ENCODE measurements at regions not wholly inside any gene's neighbourhood (a gene's known extent, or its start where the extent isn't known, plus 50 kb on each side); places are given as distances from the start of the nearest gene placed in this dataset.

GRCh38 chr5:105836268-105836667 lies 1834.5 kb downstream of the EFNA5 start:
- peak; percentile 21 for DNase-seq (ENCODE audit: low spot score)

DNA sequence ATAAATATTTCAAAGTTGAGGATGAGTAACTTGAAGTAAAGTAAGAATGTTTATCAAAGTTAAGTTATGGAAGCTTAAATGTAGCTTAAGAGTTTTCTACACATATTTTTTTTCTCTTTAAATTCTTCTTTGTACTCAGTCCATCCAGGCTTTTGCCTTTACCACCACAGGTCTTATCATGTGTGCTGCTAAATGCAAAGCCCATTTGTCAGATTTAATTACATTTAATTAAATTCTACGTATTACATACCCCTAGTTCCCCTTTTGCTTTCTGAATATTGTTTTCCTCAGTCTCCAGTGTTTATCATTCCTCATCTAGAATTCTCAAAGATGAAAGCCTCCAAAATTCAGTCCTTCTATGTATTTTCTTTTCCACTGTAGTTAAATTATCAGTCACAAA lies 1841.9 kb downstream of the EFNA5 start:
- DNase-seq (ENCODE audit: low spot score) = peak; percentile 56

DNA sequence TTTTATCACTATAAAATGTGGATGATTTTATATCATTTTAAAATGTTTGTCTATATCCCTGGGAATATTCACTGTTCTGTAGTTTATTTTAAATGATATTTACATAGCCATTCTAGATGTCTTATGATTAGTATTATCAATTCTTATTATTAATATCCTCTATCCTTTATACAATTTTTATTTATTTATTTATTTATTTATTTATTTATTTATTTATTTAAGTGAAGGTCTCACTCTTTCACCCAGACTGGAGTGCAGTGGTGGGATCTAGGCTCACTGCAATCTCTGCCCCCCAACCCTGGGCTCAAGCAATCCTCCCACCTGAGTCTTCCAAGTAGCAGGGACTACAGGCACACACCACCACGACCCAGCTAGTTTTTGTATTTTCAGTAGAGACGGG lies 1848.9 kb downstream of the EFNA5 start:
- DNase-seq (ENCODE audit: low spot score) = no peak

DNA sequence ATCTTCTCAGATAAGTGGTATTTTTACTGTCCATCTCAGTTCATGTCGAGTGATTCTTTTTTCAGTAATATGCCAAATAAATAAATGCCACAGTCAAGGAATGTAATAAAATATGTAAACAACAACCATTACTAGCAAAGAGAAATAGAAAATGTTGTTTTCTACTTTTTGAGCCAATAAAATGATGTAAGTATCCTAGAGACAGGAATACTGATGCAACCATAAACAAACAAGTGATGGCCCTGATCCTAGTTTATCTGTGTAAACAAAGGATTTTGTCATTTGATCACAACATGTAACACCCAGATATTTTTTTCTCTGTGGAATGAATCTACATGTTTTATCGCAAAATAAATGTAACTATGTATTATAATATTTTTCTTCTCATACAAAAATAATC lies 1852.8 kb downstream of the EFNA5 start:
- DNase-seq (ENCODE audit: low spot score) = no peak

DNA sequence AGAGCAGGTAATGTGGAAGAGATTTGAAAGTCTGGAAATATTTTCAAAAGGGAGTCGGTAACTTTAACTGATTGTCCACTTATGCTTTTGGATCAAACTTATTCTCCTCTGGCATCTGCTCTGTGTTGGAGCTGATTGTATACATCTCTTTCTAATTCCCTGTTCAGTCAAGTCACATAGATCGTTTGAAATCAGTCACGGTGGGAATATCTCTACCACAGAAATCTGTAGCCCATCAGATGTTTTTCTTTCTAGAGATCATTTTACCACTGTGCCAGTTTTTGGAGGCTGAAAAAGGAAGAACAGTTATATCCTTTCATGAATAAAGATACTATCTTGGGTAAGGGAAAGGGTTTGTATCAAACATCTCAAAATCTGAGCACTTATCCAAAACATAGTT lies 1853.3 kb downstream of the EFNA5 start:
- no peak for DNase-seq (ENCODE audit: low spot score)

GRCh38 chr5:105816961-105817360 lies 1853.8 kb downstream of the EFNA5 start:
- no peak for DNase-seq (ENCODE audit: low spot score)

GRCh38 chr5:105812304-105812703 lies 1858.4 kb downstream of the EFNA5 start:
- DNase-seq (ENCODE audit: low spot score) = peak; percentile 36

DNA sequence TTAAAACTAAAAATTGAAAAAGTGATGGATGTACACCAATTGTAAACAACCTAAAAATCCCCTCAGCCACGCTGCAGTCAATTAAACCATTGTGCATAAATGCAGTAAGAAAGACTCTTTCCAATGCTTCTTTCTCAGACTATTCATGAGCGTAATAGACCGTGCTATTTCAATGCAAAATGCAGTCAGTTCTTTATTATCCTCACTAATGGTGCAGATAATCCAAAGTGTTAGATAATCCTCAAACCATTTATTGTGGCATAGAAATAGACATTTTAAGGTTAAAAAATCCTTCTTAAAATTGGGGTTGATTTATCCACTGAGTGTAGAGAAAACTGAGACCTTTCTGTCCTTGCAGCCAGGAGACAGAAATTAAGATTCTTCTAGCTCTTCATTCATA lies 1862.8 kb downstream of the EFNA5 start:
- DNase-seq (ENCODE audit: low spot score) = no peak

DNA sequence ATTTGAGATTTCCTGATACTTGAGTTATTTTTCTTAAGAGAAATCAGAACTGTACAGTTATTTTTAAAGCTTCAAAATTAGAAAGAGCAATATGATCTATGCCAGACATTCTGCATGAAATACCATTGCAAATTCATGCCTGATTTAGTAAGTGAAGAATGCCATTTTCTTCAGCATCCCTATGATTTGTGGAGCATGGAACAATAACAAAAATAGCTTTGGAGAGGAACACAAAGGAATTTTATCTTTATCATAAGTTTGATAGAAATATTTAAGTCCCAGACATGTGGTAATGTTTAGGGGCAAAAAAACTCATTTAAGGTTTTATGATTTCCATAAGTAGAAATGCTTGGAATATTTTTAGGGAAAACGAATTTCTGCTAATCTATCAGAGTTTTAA lies 1863.4 kb downstream of the EFNA5 start:
- DNase-seq (ENCODE audit: low spot score) = peak; percentile 64

GRCh38 chr5:105806596-105806995 lies 1864.1 kb downstream of the EFNA5 start:
- peak; percentile 38 for DNase-seq (ENCODE audit: low spot score)

GRCh38 chr5:105803431-105803830 lies 1867.3 kb downstream of the EFNA5 start:
- DNase-seq (ENCODE audit: low spot score) = no peak

GRCh38 chr5:105794578-105794977 lies 1876.2 kb downstream of the EFNA5 start:
- no peak for DNase-seq (ENCODE audit: low spot score)

- DNase-seq (ENCODE audit: low spot score) = no peak
Measured at GRCh38 chr5:105789246-105789645, 1881.5 kb downstream of the EFNA5 start.

DNA sequence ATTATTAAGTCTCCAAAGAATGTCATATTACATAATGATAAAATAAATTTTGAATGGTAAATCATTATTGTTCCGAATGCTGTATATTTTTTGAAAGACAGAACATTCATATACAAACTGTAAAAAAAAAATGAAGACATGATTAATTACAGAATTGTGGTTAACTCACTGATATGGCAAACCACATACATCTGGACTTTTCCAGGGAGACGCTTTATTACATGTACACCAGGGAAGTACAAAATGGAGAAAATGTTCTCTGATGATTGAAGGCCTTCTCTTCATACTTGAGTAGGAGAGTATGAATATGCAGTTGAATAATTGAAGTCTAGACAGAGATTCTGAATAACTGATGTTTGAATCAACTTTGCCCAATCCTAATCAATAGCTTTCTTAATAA lies 1886.9 kb downstream of the EFNA5 start:
- no peak for DNase-seq (ENCODE audit: low spot score)

- no peak for DNase-seq (ENCODE audit: low spot score)
Measured at GRCh38 chr5:105782501-105782900, 1888.2 kb downstream of the EFNA5 start.

GRCh38 chr5:105773241-105773640 lies 1897.5 kb downstream of the EFNA5 start:
- DNase-seq (ENCODE audit: low spot score) = no peak

GRCh38 chr5:105767267-105767666 lies 1903.5 kb downstream of the EFNA5 start:
- no peak for DNase-seq (ENCODE audit: low spot score)

GRCh38 chr5:105762728-105763127 lies 1908.0 kb downstream of the EFNA5 start:
- DNase-seq (ENCODE audit: low spot score) = no peak

GRCh38 chr5:105754056-105754455 lies 1916.7 kb downstream of the EFNA5 start:
- DNase-seq (ENCODE audit: low spot score) = peak; percentile 29

DNA sequence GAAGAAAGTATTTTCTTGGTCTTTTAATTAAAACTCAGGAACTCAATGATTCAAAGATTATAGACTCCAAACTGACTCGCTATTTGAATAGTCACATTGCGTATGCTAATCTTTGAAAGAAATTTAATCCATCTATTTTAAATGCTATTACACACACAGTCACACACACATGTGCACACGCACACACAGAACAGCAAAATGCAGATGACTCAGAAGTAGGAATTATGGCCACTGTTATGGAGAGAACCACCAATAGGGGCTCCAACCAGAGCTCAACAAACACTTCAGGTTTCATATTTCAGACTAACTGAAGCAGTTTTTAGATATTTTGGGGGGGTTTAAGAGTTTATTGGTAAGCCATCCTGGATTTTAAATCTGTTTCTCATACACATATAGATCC lies 1917.9 kb downstream of the EFNA5 start:
- no peak for DNase-seq (ENCODE audit: low spot score)

DNA sequence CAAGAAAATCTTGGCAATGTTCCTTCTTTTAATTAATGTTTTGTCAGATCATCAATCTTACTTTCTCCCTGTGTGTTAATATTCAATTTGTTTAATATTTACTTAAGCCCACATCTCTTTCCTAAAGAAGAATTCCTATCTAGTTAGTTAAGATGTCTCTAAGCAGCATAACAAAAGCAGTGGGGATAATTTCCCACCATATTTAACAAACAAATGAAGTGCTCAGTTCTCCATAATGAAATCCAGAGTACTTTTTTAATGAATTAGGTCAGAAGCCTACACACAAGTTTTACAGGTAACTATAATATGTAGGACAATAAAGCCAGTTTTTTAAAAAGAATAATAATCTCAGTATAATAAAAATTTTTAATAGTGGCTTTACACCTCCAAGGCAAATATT lies 1918.8 kb downstream of the EFNA5 start:
- DNase-seq (ENCODE audit: low spot score) = no peak

GRCh38 chr5:105745111-105745510 lies 1925.6 kb downstream of the EFNA5 start:
- no peak for DNase-seq (ENCODE audit: low spot score)

GRCh38 chr5:105740242-105740641 lies 1930.5 kb downstream of the EFNA5 start:
- DNase-seq (ENCODE audit: low spot score) = no peak

DNA sequence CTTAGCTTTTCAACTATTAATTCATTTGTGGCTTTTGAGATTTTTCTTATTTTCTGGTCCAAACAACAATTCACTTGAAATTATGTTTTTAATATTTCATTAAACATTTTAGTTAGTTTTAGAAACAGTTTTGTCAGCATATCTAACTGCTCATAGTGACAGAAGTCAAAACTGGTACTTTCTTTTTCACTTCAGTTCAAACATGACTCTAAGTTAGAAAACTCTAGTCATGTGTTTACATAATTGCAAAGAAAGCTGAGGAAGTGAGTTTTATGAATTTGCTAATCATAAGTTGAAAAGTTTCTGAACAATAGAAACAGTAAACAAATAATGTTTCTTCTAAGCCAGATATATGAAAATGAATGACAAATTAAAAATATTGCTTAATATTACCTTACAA lies 1931.0 kb downstream of the EFNA5 start:
- no peak for DNase-seq (ENCODE audit: low spot score)

DNA sequence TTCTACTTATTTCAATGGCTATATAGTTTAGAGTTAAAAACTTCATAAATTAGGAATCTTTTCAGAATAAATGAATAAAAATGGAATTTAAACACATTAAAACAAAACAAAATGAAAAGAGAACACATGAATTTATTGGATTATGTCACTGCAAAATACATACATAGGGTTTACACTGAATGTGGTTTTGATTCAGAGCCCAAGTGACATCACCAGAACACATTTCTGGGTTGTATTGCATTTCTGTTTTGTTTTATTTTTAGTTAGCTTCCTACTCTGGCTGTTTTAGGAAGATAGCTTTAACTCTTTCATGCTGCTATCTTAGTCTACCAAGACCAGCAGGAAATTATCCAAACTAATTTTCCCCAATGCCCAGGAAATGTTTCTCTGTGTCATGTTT lies 1935.0 kb downstream of the EFNA5 start:
- DNase-seq (ENCODE audit: low spot score) = no peak

All from umbilical cord (tissue), 1 donor.